ENCODE measurements at regions not wholly inside any gene's neighbourhood (a gene's known extent, or its start where the extent isn't known, plus 50 kb on each side); places are given as distances from the start of the nearest gene placed in this dataset.

DNA sequence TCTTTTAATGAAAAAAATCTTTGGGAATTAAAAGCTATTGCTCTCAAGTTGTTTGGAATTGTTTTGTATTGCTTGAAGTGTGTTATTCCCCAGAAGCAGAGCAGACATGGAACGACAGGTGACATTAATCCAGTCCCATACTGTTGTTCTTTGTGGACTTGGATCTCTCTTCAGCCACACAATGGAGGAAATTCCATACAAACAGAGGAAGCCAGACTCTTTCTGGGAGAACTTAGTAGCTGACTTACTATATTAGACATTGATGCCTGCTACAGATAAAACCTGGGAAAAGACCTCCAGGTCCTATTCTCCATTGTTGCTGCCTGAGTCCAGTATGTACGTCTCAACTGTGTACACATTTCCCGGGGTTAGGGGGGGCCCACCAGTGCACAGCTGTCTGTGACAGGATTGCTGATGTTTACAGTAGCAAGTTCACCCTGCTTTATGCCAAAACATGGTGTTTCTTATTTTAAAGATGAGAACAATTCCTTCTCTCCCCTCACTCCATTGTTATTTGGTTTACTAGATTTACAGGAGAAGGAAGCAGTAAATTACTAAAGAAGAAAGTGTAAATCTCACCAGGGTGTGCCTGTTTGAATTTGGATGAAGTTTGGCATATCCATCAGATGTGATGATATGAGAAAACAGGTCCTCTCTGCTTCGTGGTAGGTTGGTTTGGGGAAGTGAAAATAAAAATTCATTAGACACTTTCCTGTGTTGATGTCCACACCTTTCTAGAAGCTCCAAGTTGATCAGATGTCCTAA is 142.4 kb upstream of the RBBP8 start:
- ATAC-seq (ENCODE audit: low read depth) (no peak), DNase-seq (ENCODE audit: low spot score) (no peak)
- H3K27me3 ChIP-seq (ENCODE audit: insufficient read depth, poor library complexity, severe bottlenecking), result no peaks in the 10 kb centered on the region
- H3K36me3 ChIP-seq (ENCODE audit: low read depth), result no peaks in the 10 kb centered on the region
- H3K9me3 ChIP-seq (ENCODE audit: severe bottlenecking), result no peaks in the 10 kb centered on the region
- no peak overlapping the region for H3K4me3 ChIP-seq (ENCODE audit: severe bottlenecking)
- TF ChIP-seq, protein P1, sequence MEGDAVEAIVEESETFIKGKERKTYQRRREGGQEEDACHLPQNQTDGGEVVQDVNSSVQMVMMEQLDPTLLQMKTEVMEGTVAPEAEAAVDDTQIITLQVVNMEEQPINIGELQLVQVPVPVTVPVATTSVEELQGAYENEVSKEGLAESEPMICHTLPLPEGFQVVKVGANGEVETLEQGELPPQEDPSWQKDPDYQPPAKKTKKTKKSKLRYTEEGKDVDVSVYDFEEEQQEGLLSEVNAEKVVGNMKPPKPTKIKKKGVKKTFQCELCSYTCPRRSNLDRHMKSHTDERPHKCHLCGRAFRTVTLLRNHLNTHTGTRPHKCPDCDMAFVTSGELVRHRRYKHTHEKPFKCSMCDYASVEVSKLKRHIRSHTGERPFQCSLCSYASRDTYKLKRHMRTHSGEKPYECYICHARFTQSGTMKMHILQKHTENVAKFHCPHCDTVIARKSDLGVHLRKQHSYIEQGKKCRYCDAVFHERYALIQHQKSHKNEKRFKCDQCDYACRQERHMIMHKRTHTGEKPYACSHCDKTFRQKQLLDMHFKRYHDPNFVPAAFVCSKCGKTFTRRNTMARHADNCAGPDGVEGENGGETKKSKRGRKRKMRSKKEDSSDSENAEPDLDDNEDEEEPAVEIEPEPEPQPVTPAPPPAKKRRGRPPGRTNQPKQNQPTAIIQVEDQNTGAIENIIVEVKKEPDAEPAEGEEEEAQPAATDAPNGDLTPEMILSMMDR (IDR thresholded peaks at IDR 0.05; ENCODE audit: poor library complexity, severe bottlenecking), result no peak
- no peak overlapping the region for H3K27ac ChIP-seq (ENCODE audit: poor library complexity, severe bottlenecking)
- H3K4me1 ChIP-seq (ENCODE audit: insufficient read depth, poor library complexity, severe bottlenecking), result peaks cover 6% of the 10 kb centered on the region

DNA sequence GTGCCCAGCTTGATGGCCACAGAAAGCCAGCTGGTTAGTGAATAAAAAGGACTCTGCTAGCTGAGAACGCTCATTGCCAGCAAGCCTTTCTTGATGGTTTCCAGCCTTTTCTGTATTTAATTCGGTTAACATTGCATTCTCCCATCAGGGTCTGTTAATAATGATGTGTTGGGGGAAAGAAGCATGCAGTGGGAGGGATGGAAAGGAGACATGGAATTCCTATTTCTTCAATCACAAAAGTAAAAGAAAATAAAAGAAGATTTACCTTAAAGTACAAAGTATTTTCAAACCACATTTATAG is 141.9 kb upstream of the RBBP8 start:
- DNase-seq (ENCODE audit: low spot score) (no peak), ATAC-seq (ENCODE audit: low read depth) (no peak)
- H3K27ac ChIP-seq (ENCODE audit: poor library complexity, severe bottlenecking), result no peak overlapping the region
- H3K27me3 ChIP-seq (ENCODE audit: insufficient read depth, poor library complexity, severe bottlenecking), result no peaks in the 10 kb centered on the region
- no peak overlapping the region for H3K4me3 ChIP-seq (ENCODE audit: severe bottlenecking)
- H3K4me1 ChIP-seq (ENCODE audit: insufficient read depth, poor library complexity, severe bottlenecking), result peaks cover 11% of the 10 kb centered on the region
- no peaks in the 10 kb centered on the region for H3K36me3 ChIP-seq (ENCODE audit: low read depth)
- TF ChIP-seq, protein P1 (IDR thresholded peaks at IDR 0.05; ENCODE audit: poor library complexity, severe bottlenecking), result no peak
- no peaks in the 10 kb centered on the region for H3K9me3 ChIP-seq (ENCODE audit: severe bottlenecking)

DNA sequence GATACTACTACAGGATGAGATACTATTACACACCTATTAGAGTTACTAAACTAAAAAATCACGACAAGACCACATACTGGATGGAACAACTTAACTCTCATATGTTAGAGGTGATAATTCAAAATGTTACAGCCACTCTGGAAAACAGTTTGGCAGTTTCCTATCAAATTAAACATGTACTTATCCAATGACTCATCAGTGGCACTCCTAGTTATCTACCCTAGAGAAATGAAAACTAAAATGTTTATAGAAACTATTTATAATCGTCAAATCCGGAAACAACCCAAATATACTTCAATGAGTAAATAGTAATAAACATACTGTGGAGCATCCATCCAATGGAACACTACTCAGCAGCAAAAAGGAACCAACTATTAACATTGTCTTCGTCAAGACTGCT is 137.0 kb upstream of the RBBP8 start:
- TF ChIP-seq, protein P1 (IDR thresholded peaks at IDR 0.05; ENCODE audit: poor library complexity, severe bottlenecking), result no peak
- H3K9me3 ChIP-seq (ENCODE audit: severe bottlenecking), result no peaks in the 10 kb centered on the region
- H3K4me3 ChIP-seq (ENCODE audit: severe bottlenecking), result no peak overlapping the region
- H3K27me3 ChIP-seq (ENCODE audit: insufficient read depth, poor library complexity, severe bottlenecking), result no peaks in the 10 kb centered on the region
- no peaks in the 10 kb centered on the region for H3K36me3 ChIP-seq (ENCODE audit: low read depth)
- peaks cover 16% of the 10 kb centered on the region for H3K4me1 ChIP-seq (ENCODE audit: insufficient read depth, poor library complexity, severe bottlenecking)
- DNase-seq (ENCODE audit: low spot score) (no peak), ATAC-seq (ENCODE audit: low read depth) (no peak)
- H3K27ac ChIP-seq (ENCODE audit: poor library complexity, severe bottlenecking), result no peak overlapping the region

DNA sequence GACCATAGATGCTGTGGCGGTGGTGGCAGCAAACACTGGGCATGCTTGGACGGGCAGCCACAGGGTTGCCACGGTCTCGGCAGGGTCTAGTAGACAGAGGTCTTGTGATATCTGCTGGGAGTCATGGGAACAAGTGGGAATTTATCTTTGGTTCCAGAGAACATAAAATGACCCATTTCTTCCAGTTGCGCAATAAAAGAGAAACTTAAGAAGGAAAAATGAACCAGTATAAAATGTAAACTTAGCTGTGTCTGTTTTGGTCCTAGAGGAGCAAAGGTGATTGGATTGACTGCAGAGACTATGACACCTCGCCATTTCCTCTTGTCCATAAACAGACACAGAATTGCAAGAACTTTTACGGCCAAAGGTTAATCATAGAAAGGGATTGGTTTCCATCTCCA is 132.6 kb upstream of the RBBP8 start:
- H3K4me1 ChIP-seq (ENCODE audit: insufficient read depth, poor library complexity, severe bottlenecking), result peaks cover 10% of the 10 kb centered on the region
- no peak overlapping the region for H3K4me3 ChIP-seq (ENCODE audit: severe bottlenecking)
- H3K27ac ChIP-seq (ENCODE audit: poor library complexity, severe bottlenecking), result no peak overlapping the region
- H3K36me3 ChIP-seq (ENCODE audit: low read depth), result no peaks in the 10 kb centered on the region
- TF ChIP-seq, protein P1 (IDR thresholded peaks at IDR 0.05; ENCODE audit: poor library complexity, severe bottlenecking), result no peak
- ATAC-seq (ENCODE audit: low read depth), result no peak
- no peak for DNase-seq (ENCODE audit: low spot score)
- no peaks in the 10 kb centered on the region for H3K27me3 ChIP-seq (ENCODE audit: insufficient read depth, poor library complexity, severe bottlenecking)
- no peaks in the 10 kb centered on the region for H3K9me3 ChIP-seq (ENCODE audit: severe bottlenecking)

DNA sequence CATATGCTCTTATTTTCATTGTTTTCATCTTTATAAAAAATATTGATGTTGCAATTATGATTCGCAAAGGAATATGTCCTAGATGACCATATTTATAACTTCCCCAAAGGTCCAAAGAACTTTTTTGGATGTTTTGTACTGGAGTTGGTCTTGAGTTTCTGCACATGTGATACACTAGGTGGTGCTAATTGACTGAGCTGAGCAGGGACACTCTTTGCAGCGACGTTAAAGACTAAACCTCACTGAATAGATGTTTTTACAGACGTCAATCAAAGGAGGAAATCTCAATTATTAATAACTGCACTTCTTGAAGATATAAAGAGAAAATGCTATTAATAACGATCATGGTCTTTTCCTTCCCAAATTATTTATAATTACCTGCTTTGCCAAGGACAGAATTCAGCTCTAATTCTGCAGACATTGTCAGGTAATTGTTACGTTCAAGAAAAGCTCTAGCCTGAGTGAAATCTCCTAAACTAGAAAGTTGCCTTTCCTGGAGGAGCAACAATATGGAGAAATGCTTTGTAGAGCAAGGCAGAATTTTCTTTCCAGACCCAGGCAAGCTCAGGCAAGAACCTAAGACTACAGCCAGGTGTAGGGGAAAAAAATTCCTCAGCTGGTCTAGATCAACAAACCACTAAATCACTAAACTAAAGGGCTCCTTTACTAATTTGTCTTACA is 119.3 kb upstream of the RBBP8 start:
- TF ChIP-seq, protein P1 (IDR thresholded peaks at IDR 0.05; ENCODE audit: poor library complexity, severe bottlenecking), result peak; percentile 97
- Histone ChIP-seq H3K36me3 (ENCODE audit: low read depth) (peaks cover 3% of the 10 kb centered on the region; the same call in 1 of the 2 replicates), H3K4me1 (ENCODE audit: insufficient read depth, poor library complexity, severe bottlenecking) (peaks cover 28% of the 10 kb centered on the region), H3K4me3 (ENCODE audit: severe bottlenecking) (no peak overlapping the region), H3K27me3 (ENCODE audit: insufficient read depth, poor library complexity, severe bottlenecking) (no peaks in the 10 kb centered on the region), H3K9me3 (ENCODE audit: severe bottlenecking) (no peaks in the 10 kb centered on the region), H3K27ac (ENCODE audit: poor library complexity, severe bottlenecking) (peak overlapping the region; percentile 94)
- no peak for DNase-seq (ENCODE audit: low spot score)
- peak; percentile 79 for ATAC-seq (ENCODE audit: low read depth)
